ENCODE measurements at regions not wholly inside any gene's neighbourhood (a gene's known extent, or its start where the extent isn't known, plus 50 kb on each side); places are given as distances from the start of the nearest gene placed in this dataset.

GRCh38 chr4:160709026-160709425 lies 1454.8 kb downstream of the FSTL5 start:
- H3K4me3 Mint-ChIP-seq: no peak overlapping the region
- H3K36me3 ChIP-seq (replicated peaks in 1 of 2; ENCODE audit: control extremely low read depth in 1 of 2, control insufficient read depth in 1 of 2, extremely low read depth in 1 of 2, insufficient read depth in 2 of 2, low read length in 1 of 2): no peaks in the 10 kb centered on the region
- no peak overlapping the region for H2AFZ ChIP-seq (ENCODE audit: insufficient read depth, low read depth, low read length, poor library complexity, severe bottlenecking)
- H3K4me1 ChIP-seq (ENCODE audit: control insufficient read depth in 2 of 2, insufficient read depth in 2 of 2, low read length in 2 of 2): no peaks in the 10 kb centered on the region
- H3K79me2 ChIP-seq (ENCODE audit: control insufficient read depth, insufficient read depth, low read length): no peaks in the 10 kb centered on the region
- ChIA-PET POLR2A (no interaction called here), CTCF (no interaction called here)
- DNase-seq: no peak
- no peaks in the 10 kb centered on the region for H4K20me1 ChIP-seq (ENCODE audit: control insufficient read depth, insufficient read depth, low read length, poor library complexity, severe bottlenecking)
- H3K9me3 ChIP-seq (ENCODE audit: control extremely low read depth in 1 of 3, control insufficient read depth in 2 of 3, insufficient read depth in 1 of 3, low read length in 2 of 3): no peaks in the 10 kb centered on the region
- H3K4me2 ChIP-seq (replicated peaks; ENCODE audit: low read depth, low read length, poor library complexity, severe bottlenecking): no peak overlapping the region
- no peaks in the 10 kb centered on the region for H3K27me3 Mint-ChIP-seq
- H3K27ac ChIP-seq (ENCODE audit: low read length in 2 of 2): no peak overlapping the region
- no CpG with 5 or more reads among the region's 2 CpGs for WGBS (ENCODE audit: insufficient coverage)
- no peaks in the 10 kb centered on the region for H3K27me3 ChIP-seq (replicated peaks in 1 of 4; ENCODE audit: control extremely low read depth in 1 of 4, control insufficient read depth in 3 of 4, insufficient read depth in 4 of 4, low read length in 3 of 4)
- no peak for TF ChIP-seq EZH2 (IDR thresholded peaks at IDR 0.05; ENCODE audit: borderline replicate concordance, insufficient read depth, low read depth, low read length, poor library complexity, severe bottlenecking)
- no peak for TF ChIP-seq CTCF (IDR thresholded peaks at IDR 0.05)
- H3K4me3 ChIP-seq (ENCODE audit: control extremely low read depth in 1 of 5, extremely low read depth in 1 of 5, insufficient read depth in 1 of 5, low read depth in 2 of 5, low read length in 4 of 5): no peak overlapping the region
- no peak overlapping the region for H3K9ac ChIP-seq (ENCODE audit: low read length)
- intact Hi-C loops (cut with micrococcal nuclease): no loop called here
- peaks cover 4% of the 10 kb centered on the region for H3K9me3 Mint-ChIP-seq (ENCODE audit: insufficient read depth)
- H3K4me1 Mint-ChIP-seq: no peaks in the 10 kb centered on the region
- H3K27ac Mint-ChIP-seq: no peak overlapping the region
- ATAC-seq (ENCODE audit: low read depth): no peak

- Histone ChIP-seq H3K9me3 (ENCODE audit: control extremely low read depth in 1 of 3, control insufficient read depth in 2 of 3, insufficient read depth in 1 of 3, low read length in 2 of 3) (no peaks in the 10 kb centered on the region), H3K4me2 (replicated peaks; ENCODE audit: low read depth, low read length, poor library complexity, severe bottlenecking) (no peak overlapping the region), H2AFZ (ENCODE audit: insufficient read depth, low read depth, low read length, poor library complexity, severe bottlenecking) (no peak overlapping the region), H3K27me3 (replicated peaks in 1 of 4; ENCODE audit: control extremely low read depth in 1 of 4, control insufficient read depth in 3 of 4, insufficient read depth in 4 of 4, low read length in 3 of 4) (no peaks in the 10 kb centered on the region), H3K36me3 (replicated peaks in 1 of 2; ENCODE audit: control extremely low read depth in 1 of 2, control insufficient read depth in 1 of 2, extremely low read depth in 1 of 2, insufficient read depth in 2 of 2, low read length in 1 of 2) (no peaks in the 10 kb centered on the region), H3K9ac (ENCODE audit: low read length) (no peak overlapping the region), H4K20me1 (ENCODE audit: control insufficient read depth, insufficient read depth, low read length, poor library complexity, severe bottlenecking) (no peaks in the 10 kb centered on the region), H3K4me3 (ENCODE audit: control extremely low read depth in 1 of 5, extremely low read depth in 1 of 5, insufficient read depth in 1 of 5, low read depth in 2 of 5, low read length in 4 of 5) (no peak overlapping the region), H3K79me2 (ENCODE audit: control insufficient read depth, insufficient read depth, low read length) (no peaks in the 10 kb centered on the region), H3K4me1 (ENCODE audit: control insufficient read depth in 2 of 2, insufficient read depth in 2 of 2, low read length in 2 of 2) (no peaks in the 10 kb centered on the region), H3K27ac (ENCODE audit: low read length in 2 of 2) (no peak overlapping the region)
- no peak for DNase-seq
- intact Hi-C loops (cut with micrococcal nuclease): no loop called here
- Mint-ChIP-seq H3K27ac (no peak overlapping the region), H3K4me3 (no peak overlapping the region), H3K4me1 (no peaks in the 10 kb centered on the region), H3K27me3 (no peaks in the 10 kb centered on the region), H3K9me3 (ENCODE audit: insufficient read depth) (peaks cover 4% of the 10 kb centered on the region)
- ATAC-seq (ENCODE audit: low read depth): no peak
- no CpG with 5 or more reads among the region's 1 CpG for WGBS (ENCODE audit: insufficient coverage)
- POLR2A ChIA-PET: no interaction called here
- no peak for TF ChIP-seq CTCF (IDR thresholded peaks at IDR 0.05)
- TF ChIP-seq EZH2 (IDR thresholded peaks at IDR 0.05; ENCODE audit: borderline replicate concordance, insufficient read depth, low read depth, low read length, poor library complexity, severe bottlenecking): no peak
- CTCF ChIA-PET: no interaction called here
Measured at GRCh38 chr4:160709546-160709945, 1454.3 kb downstream of the FSTL5 start.

All from B cell (primary cell).